ENCODE measurements at regions not wholly inside any gene's neighbourhood (a gene's known extent, or its start where the extent isn't known, plus 50 kb on each side); places are given as distances from the start of the nearest gene placed in this dataset.

GRCh38 chr12:98154850-98155249 is 360.5 kb upstream of the TMPO start:
- Histone ChIP-seq H3K36me3 (ENCODE audit: control insufficient read depth in 2 of 3, insufficient read depth in 3 of 3, low read length in 3 of 3) (no peaks in the 10 kb centered on the region), H3K27ac (ENCODE audit: low read depth, low read length) (no peak overlapping the region), H3K4me3 (ENCODE audit: low read length) (no peak overlapping the region), H3K9me3 (ENCODE audit: control insufficient read depth in 2 of 3, low read length in 3 of 3) (no peaks in the 10 kb centered on the region), H3K27me3 (ENCODE audit: control insufficient read depth in 2 of 2, insufficient read depth in 2 of 2, low read length in 2 of 2) (no peaks in the 10 kb centered on the region), H3K4me1 (ENCODE audit: control insufficient read depth in 2 of 2, insufficient read depth in 2 of 2, low read length in 2 of 2) (no peaks in the 10 kb centered on the region)
- H3K27me3 Mint-ChIP-seq: peaks cover 2 to 11% (median 6%) of the 10 kb centered on the region in 5 donors
- no peaks in the 10 kb centered on the region for H3K36me3 Mint-ChIP-seq
- intact Hi-C loops (cut with micrococcal nuclease): no loop called here
- H3K4me1 Mint-ChIP-seq: no peaks in the 10 kb centered on the region
- DNase-seq (no peak), ATAC-seq (no peak)
- H3K9me3 Mint-ChIP-seq: peaks cover 0 to 3% (median 0%) of the 10 kb centered on the region in 11 donors
- ChIA-PET POLR2A (no interaction called here), CTCF (no interaction called here)
- H3K4me3 Mint-ChIP-seq: no peak overlapping the region
- no peak overlapping the region for H3K27ac Mint-ChIP-seq

DNA sequence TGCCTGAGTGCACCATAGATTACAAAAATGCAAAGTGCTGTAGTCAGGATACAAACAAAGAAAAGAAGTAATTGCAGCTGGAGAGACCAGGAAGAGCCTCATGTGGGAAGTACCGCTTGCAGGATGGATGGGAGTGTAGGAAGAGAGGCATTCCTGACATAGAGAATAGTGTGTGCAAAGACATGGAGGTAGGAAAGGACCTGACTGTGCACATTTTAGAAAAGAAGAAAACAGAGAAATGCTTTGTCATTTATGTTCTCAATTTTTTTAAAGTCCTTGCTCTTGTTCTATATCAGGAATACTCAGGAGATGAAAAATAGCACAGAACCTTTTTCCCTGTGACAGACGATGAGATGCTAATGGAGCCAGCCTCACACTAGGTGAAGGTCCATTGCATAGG is 358.7 kb upstream of the TMPO start:
- Mint-ChIP-seq H3K4me1 (no peaks in the 10 kb centered on the region), H3K36me3 (no peaks in the 10 kb centered on the region), H3K9me3 (peaks cover 0 to 3% (median 0%) of the 10 kb centered on the region in 11 donors), H3K27ac (no peak overlapping the region), H3K27me3 (peaks cover 2 to 11% (median 6%) of the 10 kb centered on the region in 5 donors), H3K4me3 (no peak overlapping the region)
- Histone ChIP-seq H3K4me3 (ENCODE audit: low read length) (no peak overlapping the region), H3K36me3 (ENCODE audit: control insufficient read depth in 2 of 3, insufficient read depth in 3 of 3, low read length in 3 of 3) (no peaks in the 10 kb centered on the region), H3K27me3 (ENCODE audit: control insufficient read depth in 2 of 2, insufficient read depth in 2 of 2, low read length in 2 of 2) (no peaks in the 10 kb centered on the region), H3K9me3 (ENCODE audit: control insufficient read depth in 2 of 3, low read length in 3 of 3) (no peaks in the 10 kb centered on the region), H3K4me1 (ENCODE audit: control insufficient read depth in 2 of 2, insufficient read depth in 2 of 2, low read length in 2 of 2) (no peaks in the 10 kb centered on the region), H3K27ac (ENCODE audit: low read depth, low read length) (no peak overlapping the region)
- POLR2A ChIA-PET: no interaction called here
- DNase-seq: no peak
- no peak for ATAC-seq
- intact Hi-C loops (cut with micrococcal nuclease): no loop called here
- CTCF ChIA-PET: no interaction called here

- Mint-ChIP-seq H3K9me3 (peaks cover 0 to under 1% (median 0%) of the 10 kb centered on the region in 11 donors), H3K27ac (no peak overlapping the region), H3K4me1 (peaks cover 0 to under 1% (median 0%) of the 10 kb centered on the region in 7 donors), H3K27me3 (no peaks in the 10 kb centered on the region), H3K36me3 (no peaks in the 10 kb centered on the region), H3K4me3 (no peak overlapping the region)
- DNase-seq (no peak), ATAC-seq (no peak)
- ChIA-PET CTCF (no interaction called here), POLR2A (no interaction called here)
- Histone ChIP-seq H3K9me3 (ENCODE audit: control insufficient read depth in 2 of 3, low read length in 3 of 3) (no peaks in the 10 kb centered on the region), H3K36me3 (ENCODE audit: control insufficient read depth in 2 of 3, insufficient read depth in 3 of 3, low read length in 3 of 3) (no peaks in the 10 kb centered on the region), H3K4me3 (ENCODE audit: low read length) (no peak overlapping the region), H3K4me1 (ENCODE audit: control insufficient read depth in 2 of 2, insufficient read depth in 2 of 2, low read length in 2 of 2) (no peaks in the 10 kb centered on the region), H3K27ac (ENCODE audit: low read depth, low read length) (no peak overlapping the region), H3K27me3 (ENCODE audit: control insufficient read depth in 2 of 2, insufficient read depth in 2 of 2, low read length in 2 of 2) (no peaks in the 10 kb centered on the region)
- intact Hi-C loops (cut with micrococcal nuclease): no loop called here
Measured at GRCh38 chr12:98162906-98163678, 352.3 kb upstream of the TMPO start.

GRCh38 chr12:98172304-98172703 is 343.1 kb upstream of the TMPO start:
- Histone ChIP-seq H3K4me3 (ENCODE audit: low read length) (no peak overlapping the region), H3K27ac (ENCODE audit: low read depth, low read length) (no peak overlapping the region), H3K36me3 (ENCODE audit: control insufficient read depth in 2 of 3, insufficient read depth in 3 of 3, low read length in 3 of 3) (no peaks in the 10 kb centered on the region), H3K27me3 (ENCODE audit: control insufficient read depth in 2 of 2, insufficient read depth in 2 of 2, low read length in 2 of 2) (no peaks in the 10 kb centered on the region), H3K9me3 (ENCODE audit: control insufficient read depth in 2 of 3, low read length in 3 of 3) (no peaks in the 10 kb centered on the region), H3K4me1 (ENCODE audit: control insufficient read depth in 2 of 2, insufficient read depth in 2 of 2, low read length in 2 of 2) (no peaks in the 10 kb centered on the region)
- CTCF ChIA-PET: no interaction called here
- Mint-ChIP-seq H3K9me3 (peaks cover 0 to 6% (median 0%) of the 10 kb centered on the region in 11 donors), H3K4me1 (peaks cover 0 to 2% (median 0%) of the 10 kb centered on the region in 7 donors), H3K27me3 (peaks cover 0 to 5% (median 0%) of the 10 kb centered on the region in 5 donors), H3K27ac (no peak overlapping the region), H3K4me3 (no peak overlapping the region), H3K36me3 (no peaks in the 10 kb centered on the region)
- POLR2A ChIA-PET: no interaction called here
- DNase-seq (no peak), ATAC-seq (no peak)
- intact Hi-C loops (cut with micrococcal nuclease): no loop called here

DNA sequence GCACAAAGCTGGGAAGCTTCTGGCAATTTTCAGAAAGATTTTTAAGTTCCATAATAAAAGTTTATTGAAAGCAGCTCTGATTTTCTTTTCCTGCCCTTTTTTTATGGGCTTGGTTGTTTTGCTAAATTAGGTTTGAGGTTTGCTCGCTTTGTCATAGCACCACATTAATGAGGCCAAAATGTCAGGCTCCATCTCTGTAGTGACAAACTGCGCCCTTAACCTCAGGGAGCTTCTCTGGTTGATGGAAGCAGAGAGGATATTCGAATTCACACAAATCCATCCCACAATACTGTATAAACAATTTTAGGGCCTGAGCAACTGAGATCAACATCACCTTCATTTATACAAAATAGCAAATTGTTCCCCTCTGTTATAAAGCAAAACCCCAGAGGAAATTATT is 342.6 kb upstream of the TMPO start:
- intact Hi-C loops (cut with micrococcal nuclease): no loop called here
- H3K4me1 Mint-ChIP-seq: peaks cover 0 to 2% (median 0%) of the 10 kb centered on the region in 7 donors
- no peaks in the 10 kb centered on the region for H3K36me3 ChIP-seq (ENCODE audit: control insufficient read depth in 2 of 3, insufficient read depth in 3 of 3, low read length in 3 of 3)
- ATAC-seq: no peak
- no peaks in the 10 kb centered on the region for H3K9me3 ChIP-seq (ENCODE audit: control insufficient read depth in 2 of 3, low read length in 3 of 3)
- H3K36me3 Mint-ChIP-seq: no peaks in the 10 kb centered on the region
- H3K27ac ChIP-seq (ENCODE audit: low read depth, low read length): no peak overlapping the region
- DNase-seq: no peak
- peaks cover 0 to 5% (median 0%) of the 10 kb centered on the region in 5 donors for H3K27me3 Mint-ChIP-seq
- no peaks in the 10 kb centered on the region for H3K27me3 ChIP-seq (ENCODE audit: control insufficient read depth in 2 of 2, insufficient read depth in 2 of 2, low read length in 2 of 2)
- peaks cover 0 to 6% (median 0%) of the 10 kb centered on the region in 11 donors for H3K9me3 Mint-ChIP-seq
- no peak overlapping the region for H3K4me3 ChIP-seq (ENCODE audit: low read length)
- POLR2A ChIA-PET: no interaction called here
- H3K4me3 Mint-ChIP-seq: no peak overlapping the region
- CTCF ChIA-PET: no interaction called here
- H3K27ac Mint-ChIP-seq: no peak overlapping the region
- H3K4me1 ChIP-seq (ENCODE audit: control insufficient read depth in 2 of 2, insufficient read depth in 2 of 2, low read length in 2 of 2): no peaks in the 10 kb centered on the region

DNA sequence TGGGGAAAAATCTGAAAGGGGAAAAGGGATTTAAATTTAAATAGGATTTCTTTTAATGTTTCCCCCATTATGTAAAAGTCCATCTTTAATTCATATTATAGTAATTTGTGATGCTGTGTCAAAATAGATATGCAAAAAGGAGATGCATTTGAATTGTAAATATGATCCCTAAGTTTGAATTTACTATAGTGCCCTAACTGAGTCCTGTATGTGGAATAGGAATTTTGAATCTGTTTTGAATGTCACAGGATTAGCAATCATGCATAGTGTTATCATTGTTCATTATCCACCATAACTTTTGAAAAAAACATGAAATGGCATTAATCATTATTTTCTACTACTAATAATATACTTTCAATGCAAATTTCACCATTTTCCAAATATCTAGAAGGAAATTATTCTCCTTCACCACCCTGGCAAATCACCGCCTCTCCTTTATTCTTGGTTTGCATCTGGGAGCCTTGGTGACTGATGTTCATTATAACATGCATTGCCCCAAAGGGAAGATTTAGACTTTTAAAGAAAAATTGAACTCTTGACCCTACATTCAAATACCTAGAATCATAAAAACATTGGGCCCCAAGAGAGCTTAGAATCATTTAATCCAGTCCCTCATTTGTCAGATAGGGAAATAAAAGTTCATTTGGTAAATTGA is 341.5 kb upstream of the TMPO start:
- no peak overlapping the region for H3K4me3 Mint-ChIP-seq
- peaks cover 0 to 5% (median 3%) of the 10 kb centered on the region in 5 donors for H3K27me3 Mint-ChIP-seq
- Histone ChIP-seq H3K27ac (ENCODE audit: low read depth, low read length) (no peak overlapping the region), H3K4me1 (ENCODE audit: control insufficient read depth in 2 of 2, insufficient read depth in 2 of 2, low read length in 2 of 2) (no peaks in the 10 kb centered on the region), H3K36me3 (ENCODE audit: control insufficient read depth in 2 of 3, insufficient read depth in 3 of 3, low read length in 3 of 3) (no peaks in the 10 kb centered on the region), H3K4me3 (ENCODE audit: low read length) (no peak overlapping the region), H3K9me3 (ENCODE audit: control insufficient read depth in 2 of 3, low read length in 3 of 3) (no peaks in the 10 kb centered on the region), H3K27me3 (ENCODE audit: control insufficient read depth in 2 of 2, insufficient read depth in 2 of 2, low read length in 2 of 2) (no peaks in the 10 kb centered on the region)
- H3K4me1 Mint-ChIP-seq: no peaks in the 10 kb centered on the region
- H3K36me3 Mint-ChIP-seq: no peaks in the 10 kb centered on the region
- no peak for ATAC-seq
- DNase-seq: no peak
- ChIA-PET CTCF (no interaction called here), POLR2A (no interaction called here)
- intact Hi-C loops (cut with micrococcal nuclease): no loop called here
- H3K9me3 Mint-ChIP-seq: peaks cover 0 to 4% (median 0%) of the 10 kb centered on the region in 11 donors
- H3K27ac Mint-ChIP-seq: no peak overlapping the region

DNA sequence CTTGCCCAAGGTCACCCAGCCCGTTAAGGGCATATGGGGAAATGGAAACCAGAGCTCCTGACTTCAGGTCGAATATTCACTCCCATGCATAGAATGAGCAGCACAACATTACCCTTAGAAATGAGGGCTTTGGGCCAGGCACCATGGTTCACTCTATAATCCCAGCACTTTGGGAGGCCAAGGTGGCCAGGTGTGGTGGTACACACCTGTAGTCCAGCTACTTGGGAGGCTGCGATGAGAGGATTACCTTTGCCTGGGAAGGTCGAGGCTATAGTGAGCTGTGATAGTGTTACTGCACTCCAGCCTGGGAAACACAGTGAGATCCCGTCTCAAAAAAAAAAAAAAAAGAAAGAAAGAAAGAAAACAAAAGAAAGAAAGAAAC is 341.0 kb upstream of the TMPO start:
- Mint-ChIP-seq H3K4me3 (no peak overlapping the region), H3K4me1 (no peaks in the 10 kb centered on the region), H3K36me3 (no peaks in the 10 kb centered on the region), H3K27ac (no peak overlapping the region), H3K9me3 (peaks cover 0 to 3% (median 0%) of the 10 kb centered on the region in 11 donors), H3K27me3 (peaks cover 0 to 5% (median 4%) of the 10 kb centered on the region in 5 donors)
- no peaks in the 10 kb centered on the region for H3K27me3 ChIP-seq (ENCODE audit: control insufficient read depth in 2 of 2, insufficient read depth in 2 of 2, low read length in 2 of 2)
- no peaks in the 10 kb centered on the region for H3K9me3 ChIP-seq (ENCODE audit: control insufficient read depth in 2 of 3, low read length in 3 of 3)
- ChIA-PET POLR2A (no interaction called here), CTCF (no interaction called here)
- H3K4me1 ChIP-seq (ENCODE audit: control insufficient read depth in 2 of 2, insufficient read depth in 2 of 2, low read length in 2 of 2): no peaks in the 10 kb centered on the region
- ATAC-seq (no peak), DNase-seq (no peak)
- no peak overlapping the region for H3K27ac ChIP-seq (ENCODE audit: low read depth, low read length)
- H3K36me3 ChIP-seq (ENCODE audit: control insufficient read depth in 2 of 3, insufficient read depth in 3 of 3, low read length in 3 of 3): no peaks in the 10 kb centered on the region
- intact Hi-C loops (cut with micrococcal nuclease): no loop called here
- no peak overlapping the region for H3K4me3 ChIP-seq (ENCODE audit: low read length)
